GM23338 (cell line): ENCODE measurements at regions not wholly inside any gene's neighbourhood (a gene's known extent, or its start where the extent isn't known, plus 50 kb on each side); places are given as distances from the start of the nearest gene placed in this dataset.

Experiments used
- ATAC-seq: fragments of 200-7000 bp; cut with Tn5 transposase; 3 replicates; pipeline ENCODE4 v1.9.1; 2020
- DNase-seq: peaks from one replicate; pipeline ENCODE4 v3.0.0-alpha.2; 2015; ENCODE audit warnings: low spot score
- H2AFZ ChIP-seq: fragments of 200-600 bp; sonication (generic); 2 replicates; pipeline ENCODE4 v1.8.0; 2016; ENCODE audit warnings: antibody characterized with exemption, mild to moderate bottlenecking, moderate library complexity
- H3F3A ChIP-seq: fragments of 200-600 bp; sonication (generic); replicated peaks from 2 replicates; pipeline ENCODE4 v1.8.0; 2017; ENCODE audit warnings: antibody characterized with exemption, mixed run types, low read depth
- H3K27ac ChIP-seq: fragments of 200-600 bp; sonication (generic); 2 replicates; pipeline ENCODE4 v1.6.1; 2016; ENCODE audit warnings: low read depth
- H3K27me3 ChIP-seq: fragments of 200-600 bp; sonication (generic); 2 replicates; pipeline ENCODE4 v1.8.0; 2016; ENCODE audit warnings: mild to moderate bottlenecking, mixed run types, moderate library complexity; ENCODE audit not compliant: insufficient read depth
- H3K36me3 ChIP-seq: fragments of 200-600 bp; sonication (generic); 2 replicates; pipeline ENCODE4 v1.8.0; 2016; ENCODE audit warnings: mild to moderate bottlenecking; ENCODE audit not compliant: insufficient read depth
- H3K4me1 ChIP-seq: fragments of 200-600 bp; sonication (generic); 2 replicates; pipeline ENCODE4 v1.8.0; 2016; ENCODE audit warnings: mild to moderate bottlenecking, moderate library complexity; ENCODE audit not compliant: insufficient read depth
- H3K4me2 ChIP-seq: fragments of 200-600 bp; sonication (generic); 2 replicates; pipeline ENCODE4 v1.7.1; 2017; ENCODE audit warnings: mixed run types
- H3K4me3 ChIP-seq: fragments of 200-600 bp; sonication (generic); 2 replicates; pipeline ENCODE4 v1.6.1; 2016; ENCODE audit warnings: mixed run types
- H3K79me2 ChIP-seq: fragments of 200-600 bp; sonication (generic); replicated peaks from 2 replicates; pipeline ENCODE4 v1.8.0; 2017; ENCODE audit warnings: mild to moderate bottlenecking; ENCODE audit not compliant: insufficient read depth
- H3K9me2 ChIP-seq: fragments of 200-600 bp; sonication (generic); 2 replicates; pipeline ENCODE4 v1.8.0; 2017; ENCODE audit not compliant: insufficient read depth
- H4K20me1 ChIP-seq: fragments of 200-600 bp; sonication (generic); replicated peaks from 2 replicates; pipeline ENCODE4 v1.8.0; 2017; ENCODE audit warnings: mild to moderate bottlenecking; ENCODE audit not compliant: insufficient read depth
- H3K27ac Mint-ChIP-seq: 2 replicates; pipeline ENCODE4 v1.8.0; 2020; ENCODE audit warnings: inconsistent platforms, mild to moderate bottlenecking, moderate library complexity, mixed read lengths
- H3K27me3 Mint-ChIP-seq: 3 replicates; pipeline ENCODE4 v1.8.0; 2022; ENCODE audit warnings: low read depth, mild to moderate bottlenecking, moderate library complexity, mixed read lengths, inconsistent platforms; ENCODE audit not compliant: insufficient read depth, poor library complexity
- H3K36me3 Mint-ChIP-seq: 3 replicates; pipeline ENCODE4 v1.8.0; 2021; ENCODE audit warnings: low read depth, mild to moderate bottlenecking, inconsistent platforms, moderate library complexity, mixed read lengths
- H3K4me1 Mint-ChIP-seq: 3 replicates; pipeline ENCODE4 v1.8.0; 2020; ENCODE audit warnings: mild to moderate bottlenecking, inconsistent platforms, mixed read lengths
- H3K4me3 Mint-ChIP-seq: 3 replicates; pipeline ENCODE4 v1.8.0; 2021; ENCODE audit warnings: moderate library complexity, mild to moderate bottlenecking, inconsistent platforms, mixed read lengths
- H3K9me3 Mint-ChIP-seq: 3 replicates; pipeline ENCODE4 v1.8.0; 2020; ENCODE audit warnings: moderate library complexity, mild to moderate bottlenecking, inconsistent platforms, mixed read lengths
- CTCF ChIP-seq, 2 experiments: fragments of 200-600 bp in 1 of 2; sonication (generic) in 1 of 2; conservative IDR thresholded peaks; 2 replicates each; pipeline versions ENCODE4 v1.5.1 to v1.6.1; 2016 to 2017; ENCODE audit warnings: antibody characterized with exemption in 2 of 2, low read depth in 2 of 2, mild to moderate bottlenecking in 2 of 2, moderate library complexity in 1 of 2
- ETS1 ChIP-seq: IDR thresholded peaks from 2 replicates; pipeline ENCODE4 v1.6.1; 2016; ENCODE audit warnings: antibody characterized with exemption
- EZH2phosphoT487 ChIP-seq: fragments of 200-600 bp; sonication (generic); IDR thresholded peaks from one replicate; pipeline ENCODE4 v1.8.1; 2018; ENCODE audit warnings: antibody characterized with exemption; ENCODE audit not compliant: unreplicated experiment
- JUNB ChIP-seq: IDR thresholded peaks from one replicate; pipeline ENCODE4 v1.6.1; 2016; ENCODE audit warnings: antibody characterized with exemption; ENCODE audit not compliant: unreplicated experiment
- NANOG ChIP-seq: IDR thresholded peaks from 2 replicates; pipeline ENCODE4 v1.6.1; 2016; ENCODE audit warnings: antibody characterized with exemption, borderline replicate concordance
- REST ChIP-seq: IDR thresholded peaks from one replicate; pipeline ENCODE4 v1.6.1; 2018; ENCODE audit warnings: antibody characterized with exemption; ENCODE audit not compliant: unreplicated experiment
- ZNF331 ChIP-seq: fragments of 250-450 bp; sonication (Bioruptor Pico); IDR thresholded peaks from 2 replicates; pipeline ENCODE4 v1.5.0; 2020; ENCODE audit warnings: low read depth, mild to moderate bottlenecking, moderate library complexity
- ZNF462 ChIP-seq: fragments of 250-450 bp; sonication (Bioruptor Pico); IDR thresholded peaks from 2 replicates; pipeline ENCODE4 v1.5.0; 2020; ENCODE audit warnings: mild to moderate bottlenecking, moderate library complexity

- no peak for TF ChIP-seq ZNF462
- no peak for TF ChIP-seq ETS1
- no peak for TF ChIP-seq NANOG
- TF ChIP-seq CTCF (conservative IDR thresholded peaks at IDR 0.05; ENCODE audit: low read depth in 2 of 2) = no peak
- no peak for TF ChIP-seq JUNB
- TF ChIP-seq ZNF331 (CRISPR knock-in tag) = no peak
These were observed 509.1 kb upstream of the NR3C2 start (continued) for GRCh38 chr4:148951346-148951745.

GRCh38 chr4:148946271-148946670, 504.1 kb upstream of the NR3C2 start:
- ATAC-seq (no peak), DNase-seq (no peak)
- H3K4me3 Mint-ChIP-seq = no peak overlapping the region
- Histone ChIP-seq H2AFZ (no peak overlapping the region), H3F3A (no peaks in the 10 kb centered on the region), H4K20me1 (no peaks in the 10 kb centered on the region), H3K27ac (no peak overlapping the region), H3K4me3 (no peak overlapping the region), H3K4me2 (no peak overlapping the region), H3K9me2 (peaks cover 3% of the 10 kb centered on the region; the same call in 1 of the 2 replicates), H3K36me3 (no peaks in the 10 kb centered on the region), H3K27me3 (no peaks in the 10 kb centered on the region), H3K79me2 (no peaks in the 10 kb centered on the region), H3K4me1 (peaks cover 6% of the 10 kb centered on the region; the same call in 1 of the 2 replicates)
- H3K27ac Mint-ChIP-seq = no peak overlapping the region
- H3K36me3 Mint-ChIP-seq = no peaks in the 10 kb centered on the region
- no peaks in the 10 kb centered on the region for H3K27me3 Mint-ChIP-seq
- H3K9me3 Mint-ChIP-seq = no peaks in the 10 kb centered on the region
- H3K4me1 Mint-ChIP-seq = peaks cover 13% of the 10 kb centered on the region
- TF ChIP-seq EZH2phosphoT487 = no peak
- TF ChIP-seq JUNB = no peak
- TF ChIP-seq REST = no peak
- TF ChIP-seq ETS1 = no peak
